Mesenchymal stem cell (in vitro differentiated cells and primary cell): ENCODE measurements at regions not wholly inside any gene's neighbourhood (a gene's known extent, or its start where the extent isn't known, plus 50 kb on each side); places are given as distances from the start of the nearest gene placed in this dataset.
A peak's percentile ranks its signal among the peaks of the same experiment; 100 is the strongest.

Experiments used
- DNase-seq: peaks from one replicate; pipeline ENCODE4 v3.0.0-alpha.2; 2013
- H2AFZ ChIP-seq: one replicate; pipeline ENCODE4 v1.6.1; 2013; ENCODE audit warnings: low read depth, mild to moderate bottlenecking, control low read depth, inconsistent platforms, low read length, moderate library complexity
- H2AK5ac ChIP-seq: 2 replicates; pipeline ENCODE4 v1.6.1; 2013; ENCODE audit warnings: low read length, moderate library complexity, mild to moderate bottlenecking, inconsistent platforms; ENCODE audit not compliant: severe bottlenecking
- H2BK120ac ChIP-seq: one replicate; pipeline ENCODE4 v1.6.1; 2013; ENCODE audit warnings: low read depth, mild to moderate bottlenecking, inconsistent platforms, low read length, moderate library complexity
- H2BK12ac ChIP-seq, 2 experiments: one replicate each; pipeline ENCODE4 v1.6.1; 2013; ENCODE audit warnings: inconsistent platforms in 2 of 2, low read length in 2 of 2, mild to moderate bottlenecking in 2 of 2, moderate library complexity in 2 of 2, control low read depth in 1 of 2
- H2BK15ac ChIP-seq: one replicate; pipeline ENCODE4 v1.6.1; 2013; ENCODE audit warnings: mild to moderate bottlenecking, low read depth, inconsistent platforms; ENCODE audit not compliant: poor library complexity, severe bottlenecking
- H2BK5ac ChIP-seq: 2 replicates; pipeline ENCODE4 v1.6.1; 2013; ENCODE audit warnings: low read depth, mild to moderate bottlenecking, low read length, control low read depth, inconsistent platforms; ENCODE audit not compliant: poor library complexity, severe bottlenecking
- H3K14ac ChIP-seq, 2 experiments: one replicate each; pipeline ENCODE4 v1.6.1; 2013; ENCODE audit warnings: inconsistent platforms in 2 of 2, low read length in 2 of 2, control low read depth in 1 of 2, mild to moderate bottlenecking in 1 of 2, moderate library complexity in 1 of 2
- H3K18ac ChIP-seq, 2 experiments: one replicate each; pipeline ENCODE4 v1.6.1; 2013; ENCODE audit warnings: inconsistent platforms in 2 of 2, low read length in 2 of 2, control low read depth in 1 of 2, low read depth in 1 of 2, mild to moderate bottlenecking in 1 of 2
- H3K23ac ChIP-seq, 2 experiments: one replicate each; pipeline ENCODE4 v1.6.1; 2013; ENCODE audit warnings: inconsistent platforms in 2 of 2, low read length in 2 of 2, mild to moderate bottlenecking in 2 of 2, moderate library complexity in 2 of 2, control low read depth in 1 of 2
- H3K27ac ChIP-seq: 2 replicates; pipeline ENCODE4 v1.5.1; 2013; ENCODE audit warnings: mild to moderate bottlenecking, moderate library complexity, low read length, control low read depth, inconsistent platforms; ENCODE audit not compliant: poor library complexity, severe bottlenecking
- H3K27me3 ChIP-seq, 2 experiments: 2 replicates each; pipeline versions ENCODE4 v1.6.1 to v1.7.0; 2013; ENCODE audit warnings: low read length in 2 of 2, mild to moderate bottlenecking in 2 of 2, moderate library complexity in 2 of 2, control low read depth in 1 of 2, inconsistent platforms in 1 of 2; ENCODE audit not compliant: control insufficient read depth in 1 of 2, insufficient read depth in 1 of 2
- H3K36me3 ChIP-seq, 2 experiments: 2 replicates each; pipeline versions ENCODE4 v1.6.1 to v1.7.0; 2013; ENCODE audit warnings: low read length in 2 of 2, control low read depth in 1 of 2, inconsistent platforms in 1 of 2, low read depth in 1 of 2, mild to moderate bottlenecking in 1 of 2; ENCODE audit not compliant: insufficient read depth in 2 of 2, control insufficient read depth in 1 of 2
- H3K4ac ChIP-seq, 2 experiments: one replicate each; pipeline ENCODE4 v1.6.1; 2013; ENCODE audit warnings: inconsistent platforms in 2 of 2, low read length in 2 of 2, mild to moderate bottlenecking in 2 of 2, moderate library complexity in 2 of 2, control low read depth in 1 of 2, low read depth in 1 of 2
- H3K4me1 ChIP-seq: 2 replicates; pipeline ENCODE4 v1.6.1; 2013; ENCODE audit warnings: low read depth, low read length, control low read depth; ENCODE audit not compliant: control insufficient read depth, insufficient read depth
- H3K4me2 ChIP-seq: 2 replicates; pipeline ENCODE4 v1.6.1; 2013; ENCODE audit warnings: low read length, mild to moderate bottlenecking, inconsistent platforms; ENCODE audit not compliant: poor library complexity, severe bottlenecking
- H3K4me3 ChIP-seq, 2 experiments: 2 replicates each; pipeline versions ENCODE4 v1.5.1 to v1.7.0; 2013; ENCODE audit warnings: low read length in 2 of 2, mild to moderate bottlenecking in 2 of 2, control low read depth in 1 of 2, low read depth in 1 of 2; ENCODE audit not compliant: insufficient read depth in 1 of 2
- H3K79me1 ChIP-seq: replicated peaks from 2 replicates; pipeline ENCODE4 v1.6.1; 2013; ENCODE audit warnings: mild to moderate bottlenecking, control low read depth, low read length, inconsistent platforms; ENCODE audit not compliant: poor library complexity, severe bottlenecking
- H3K9ac ChIP-seq: 2 replicates; pipeline ENCODE4 v1.7.0; 2013; ENCODE audit warnings: mild to moderate bottlenecking, low read length, moderate library complexity
- H3K9me3 ChIP-seq: 2 replicates; pipeline ENCODE4 v1.7.0; 2013; ENCODE audit warnings: mild to moderate bottlenecking, low read length; ENCODE audit not compliant: control insufficient read depth
- H4K8ac ChIP-seq: one replicate; pipeline ENCODE4 v1.6.1; 2013; ENCODE audit warnings: inconsistent platforms, mild to moderate bottlenecking, low read length, moderate library complexity
- H4K91ac ChIP-seq: one replicate; pipeline ENCODE4 v1.6.1; 2013; ENCODE audit warnings: mild to moderate bottlenecking, low read length, inconsistent platforms
- WGBS: methylation state at CpG from one replicate; pipeline ENCODE4 v1.1.7; 2013; ENCODE audit warnings: mixed read lengths; 5-methylcytosine and 5-hydroxymethylcytosine counted together

DNA sequence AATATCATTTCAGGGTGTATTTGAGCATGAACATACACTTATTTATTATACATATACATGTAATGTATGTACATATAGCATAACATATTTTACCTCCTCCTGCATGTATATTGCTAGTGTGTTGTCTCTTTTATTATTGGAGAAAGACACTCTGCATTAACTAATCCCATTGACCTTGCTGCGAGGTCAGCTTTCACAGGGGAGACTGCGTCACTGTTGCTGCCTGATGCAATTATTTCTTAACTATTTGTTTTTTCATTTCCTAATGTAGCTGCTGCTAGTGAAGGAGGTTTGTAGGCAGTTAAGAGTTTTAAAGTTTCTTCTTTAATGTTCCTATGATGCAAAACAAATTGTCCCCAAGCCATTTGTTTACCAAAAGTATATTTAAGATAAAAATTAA is 185.4 kb upstream of the CNTN5 start:
- WGBS: no CpG with 5 or more reads among the region's 2 CpGs
- H4K91ac ChIP-seq: no peak overlapping the region
- H2BK12ac ChIP-seq: no peak overlapping the region
- no peak overlapping the region for H2BK120ac ChIP-seq
- H3K27ac ChIP-seq: no peak overlapping the region
- H3K18ac ChIP-seq: no peak overlapping the region
- no peak overlapping the region for H3K4me2 ChIP-seq
- H3K9ac ChIP-seq: no peak overlapping the region
- H2AFZ ChIP-seq: no peak overlapping the region
- no peak overlapping the region for H2AK5ac ChIP-seq
- H4K8ac ChIP-seq: no peak overlapping the region
- H3K4me1 ChIP-seq: no peaks in the 10 kb centered on the region
- peak; percentile 16 for DNase-seq
- H3K36me3 ChIP-seq: no peaks in the 10 kb centered on the region
- no peaks in the 10 kb centered on the region for H3K79me1 ChIP-seq
- H3K14ac ChIP-seq: no peak overlapping the region
- no peak overlapping the region for H3K4ac ChIP-seq
- no peak overlapping the region for H2BK15ac ChIP-seq
- peaks cover 6% of the 10 kb centered on the region for H3K9me3 ChIP-seq
- no peak overlapping the region for H3K23ac ChIP-seq
- H3K4me3 ChIP-seq: no peak overlapping the region
- no peaks in the 10 kb centered on the region for H3K27me3 ChIP-seq
- H2BK5ac ChIP-seq: no peak overlapping the region

DNA sequence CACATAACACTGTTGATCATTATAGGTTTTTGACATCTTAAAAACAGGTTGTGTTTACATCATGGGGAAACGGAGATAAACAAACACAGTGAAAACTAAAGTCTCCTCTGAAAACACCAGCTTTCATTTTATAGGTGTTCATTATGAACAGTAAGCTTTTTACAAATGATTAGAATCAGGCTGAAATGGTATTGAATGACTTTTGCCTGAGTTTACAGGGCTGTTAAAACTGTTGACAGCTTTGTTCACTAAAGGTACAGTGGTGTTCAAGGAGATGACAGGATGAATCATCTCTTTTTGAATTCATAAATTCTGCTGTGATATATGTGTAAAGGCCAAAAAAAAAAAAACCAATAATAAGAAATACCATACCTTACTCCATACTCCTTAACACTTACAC is 184.6 kb upstream of the CNTN5 start:
- H2AK5ac ChIP-seq: no peak overlapping the region
- no peak overlapping the region for H3K27ac ChIP-seq
- H3K4ac ChIP-seq: no peak overlapping the region
- H3K4me2 ChIP-seq: no peak overlapping the region
- H2BK12ac ChIP-seq: no peak overlapping the region
- no peak overlapping the region for H2BK5ac ChIP-seq
- H3K4me3 ChIP-seq: no peak overlapping the region
- no peaks in the 10 kb centered on the region for H3K27me3 ChIP-seq
- H3K23ac ChIP-seq: no peak overlapping the region
- no peak overlapping the region for H2AFZ ChIP-seq
- H3K18ac ChIP-seq: no peak overlapping the region
- H3K9me3 ChIP-seq: peaks cover 10% of the 10 kb centered on the region
- no peak overlapping the region for H2BK120ac ChIP-seq
- H4K91ac ChIP-seq: no peak overlapping the region
- H3K14ac ChIP-seq: no peak overlapping the region
- H3K9ac ChIP-seq: no peak overlapping the region
- no peak overlapping the region for H2BK15ac ChIP-seq
- H4K8ac ChIP-seq: no peak overlapping the region
- H3K79me1 ChIP-seq: no peaks in the 10 kb centered on the region
- WGBS: no CpG with 5 or more reads among the region's 1 CpG
- DNase-seq: no peak
- no peaks in the 10 kb centered on the region for H3K36me3 ChIP-seq
- no peaks in the 10 kb centered on the region for H3K4me1 ChIP-seq

DNA sequence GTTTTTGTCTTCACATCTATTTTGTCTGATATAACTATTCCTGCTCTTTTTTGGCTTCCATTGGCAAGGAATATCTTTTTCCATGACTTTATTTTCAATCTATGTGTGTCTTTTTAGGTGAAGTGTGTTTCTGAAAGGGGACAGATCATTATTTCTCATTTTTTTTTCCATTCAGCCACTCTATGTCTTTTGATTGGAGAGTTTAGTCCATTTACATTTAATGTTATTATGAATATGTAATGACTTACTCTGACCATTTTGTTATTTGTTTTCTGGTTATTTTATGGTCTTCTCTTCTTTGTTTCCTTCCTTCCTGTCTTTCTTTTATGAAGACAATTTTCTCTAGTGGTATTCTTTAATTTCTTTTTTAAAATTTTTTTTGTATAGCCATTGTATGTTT is 178.6 kb upstream of the CNTN5 start:
- H3K9me3 ChIP-seq: peaks cover 46% of the 10 kb centered on the region
- H3K4ac ChIP-seq: no peak overlapping the region
- H4K8ac ChIP-seq: no peak overlapping the region
- H2AFZ ChIP-seq: no peak overlapping the region
- H3K79me1 ChIP-seq: no peaks in the 10 kb centered on the region
- H2BK12ac ChIP-seq: no peak overlapping the region
- no peak overlapping the region for H2BK5ac ChIP-seq
- no peaks in the 10 kb centered on the region for H3K27me3 ChIP-seq
- no peak overlapping the region for H3K9ac ChIP-seq
- no peak for DNase-seq
- H3K4me3 ChIP-seq: no peak overlapping the region
- no peak overlapping the region for H2BK120ac ChIP-seq
- H3K4me1 ChIP-seq: no peaks in the 10 kb centered on the region
- no peak overlapping the region for H2AK5ac ChIP-seq
- no peak overlapping the region for H3K18ac ChIP-seq
- no peak overlapping the region for H2BK15ac ChIP-seq
- no peak overlapping the region for H4K91ac ChIP-seq
- H3K23ac ChIP-seq: no peak overlapping the region
- no peak overlapping the region for H3K27ac ChIP-seq
- no peak overlapping the region for H3K14ac ChIP-seq
- no peak overlapping the region for H3K4me2 ChIP-seq
- H3K36me3 ChIP-seq: no peaks in the 10 kb centered on the region

DNA sequence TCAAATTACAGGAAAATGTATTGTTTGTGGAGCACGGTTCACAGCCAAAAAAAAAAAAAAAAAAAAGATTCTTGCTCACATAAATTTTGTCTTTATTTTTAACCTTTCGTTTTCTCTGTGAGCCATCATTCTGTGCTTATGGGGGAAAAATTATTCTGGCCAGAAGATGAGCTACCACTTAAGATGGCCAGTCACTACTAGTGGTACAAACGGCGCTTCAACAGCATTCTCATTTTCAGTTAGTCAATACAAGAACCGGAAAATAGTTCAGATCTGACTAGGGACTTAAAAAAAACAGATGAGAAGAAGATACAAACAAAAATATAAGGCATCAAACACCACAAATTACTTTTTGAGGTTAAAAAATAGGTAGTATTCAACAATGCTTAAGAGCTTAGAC is 158.6 kb upstream of the CNTN5 start:
- Histone ChIP-seq H3K4ac (no peak overlapping the region), H3K9me3 (peaks cover 8% of the 10 kb centered on the region), H2BK15ac (no peak overlapping the region), H3K4me3 (no peak overlapping the region), H3K36me3 (no peaks in the 10 kb centered on the region), H2BK12ac (no peak overlapping the region), H2AFZ (no peak overlapping the region), H3K27me3 (no peaks in the 10 kb centered on the region), H2BK120ac (no peak overlapping the region), H3K18ac (no peak overlapping the region), H4K91ac (no peak overlapping the region), H3K14ac (no peak overlapping the region), H2BK5ac (no peak overlapping the region), H3K4me1 (no peaks in the 10 kb centered on the region), H3K4me2 (no peak overlapping the region), H3K23ac (no peak overlapping the region), H2AK5ac (no peak overlapping the region), H3K79me1 (no peaks in the 10 kb centered on the region), H4K8ac (no peak overlapping the region), H3K27ac (no peak overlapping the region), H3K9ac (no peak overlapping the region)
- DNase-seq: no peak
- 82% methylated on average over 2 of the region's 5 CpGs for WGBS
